Left hindlimb (tissue), 1 donor: ENCODE measurements at regions not wholly inside any gene's neighbourhood (a gene's known extent, or its start where the extent isn't known, plus 50 kb on each side); places are given as distances from the start of the nearest gene placed in this dataset.
"Not testable (repeated sequence)": the region's sequence is repeated elsewhere in the genome, so short reads cannot be mapped to it uniquely, and the experiment has no call there.

Experiments
- DNase-seq: peaks from one replicate; pipeline ENCODE4 v3.0.0-alpha.2; 2018

GRCh38 chr2:186984481-186984880 is 135.5 kb upstream of the ZSWIM2 start:
- no peak for DNase-seq

- DNase-seq: no peak
Observed at GRCh38 chr2:186980787-186981550, 132.0 kb upstream of the ZSWIM2 start.

GRCh38 chr2:186980117-186980442 is 131.1 kb upstream of the ZSWIM2 start:
- no peak for DNase-seq

- no peak for DNase-seq
Observed at GRCh38 chr2:186979439-186980116, 130.6 kb upstream of the ZSWIM2 start.

GRCh38 chr2:186977433-186978045 is 128.6 kb upstream of the ZSWIM2 start:
- DNase-seq: no peak

GRCh38 chr2:186976329-186976728 is 127.4 kb upstream of the ZSWIM2 start:
- no peak for DNase-seq

GRCh38 chr2:186972281-186972970 is 123.5 kb upstream of the ZSWIM2 start:
- no peak for DNase-seq

- DNase-seq: no peak
Observed at GRCh38 chr2:186968277-186968676, 119.3 kb upstream of the ZSWIM2 start.

- no peak for DNase-seq
Observed at GRCh38 chr2:186966015-186966414, 117.0 kb upstream of the ZSWIM2 start.

GRCh38 chr2:186962085-186962747 is 113.2 kb upstream of the ZSWIM2 start:
- DNase-seq: no peak

- DNase-seq: not testable (repeated sequence)
Observed at GRCh38 chr2:186960241-186960640, 111.3 kb upstream of the ZSWIM2 start.

GRCh38 chr2:186959486-186959885 is 110.5 kb upstream of the ZSWIM2 start:
- no peak for DNase-seq

- DNase-seq: no peak
Observed at GRCh38 chr2:186950694-186951093, 101.7 kb upstream of the ZSWIM2 start.

GRCh38 chr2:186949726-186950256 is 100.8 kb upstream of the ZSWIM2 start:
- DNase-seq: no peak

- DNase-seq: no peak
Observed at GRCh38 chr2:186947516-186947915, 98.5 kb upstream of the ZSWIM2 start.

- no peak for DNase-seq
Observed at GRCh38 chr2:186946896-186947467, 98.0 kb upstream of the ZSWIM2 start.

- DNase-seq: no peak
Observed at GRCh38 chr2:186941853-186942252, 92.9 kb upstream of the ZSWIM2 start.

- DNase-seq: no peak
Observed at GRCh38 chr2:186940463-186940862, 91.5 kb upstream of the ZSWIM2 start.

GRCh38 chr2:186934420-186934819 is 85.5 kb upstream of the ZSWIM2 start:
- DNase-seq: no peak

GRCh38 chr2:186927867-186928191 is 78.9 kb upstream of the ZSWIM2 start:
- no peak for DNase-seq

GRCh38 chr2:186927185-186927866 is 78.4 kb upstream of the ZSWIM2 start:
- no peak for DNase-seq

- no peak for DNase-seq
Observed at GRCh38 chr2:186925514-186925913, 76.5 kb upstream of the ZSWIM2 start.
